ENCODE measurements at regions not wholly inside any gene's neighbourhood (a gene's known extent, or its start where the extent isn't known, plus 50 kb on each side); places are given as distances from the start of the nearest gene placed in this dataset.

- peaks cover 3% of the 10 kb centered on the region; the same call in 1 of the 2 replicates for H3K23me2 ChIP-seq (ENCODE audit: low read depth, low read length)
- ChIA-PET CTCF (ENCODE audit: partially characterized antibody) (interaction anchor here (1.3 to 1.6 kb wide), 2 partner anchors 24 to 42 kb away, joined by 3 to 4 read pairs; no protein-coding TSS in a partner anchor), POLR2A (ENCODE audit: partially characterized antibody) (no interaction called here)
- H3K27me3 ChIP-seq (replicated peaks in 1 of 4; ENCODE audit: control insufficient read depth in 3 of 4, extremely low read depth in 1 of 4, insufficient read depth in 3 of 4, low read length in 3 of 4): no peaks in the 10 kb centered on the region
- no peak overlapping the region for H2BK15ac ChIP-seq (ENCODE audit: low read length)
- H3K4ac ChIP-seq (replicated peaks; ENCODE audit: insufficient read length, low read depth, low read length): no peak overlapping the region
- no peak overlapping the region for H2AFZ ChIP-seq (ENCODE audit: low read length)
- FAIRE-seq (peak; percentile 52), DNase-seq (ENCODE audit: low read depth in 1 of 2, low spot score in 2 of 2) (no peak)
- no peak overlapping the region for H4K5ac ChIP-seq (ENCODE audit: insufficient read length, low read depth, low read length)
- H3K14ac ChIP-seq (ENCODE audit: insufficient read length): no peak overlapping the region
- no peak overlapping the region for H2BK120ac ChIP-seq (replicated peaks; ENCODE audit: low read depth, low read length)
- H4K8ac ChIP-seq (ENCODE audit: extremely low read depth, insufficient read depth, low read length): no peak overlapping the region
- H3K4me3 ChIP-seq (ENCODE audit: extremely low read depth in 1 of 4, insufficient read depth in 2 of 4, low read depth in 3 of 4, low read length in 4 of 4): no peak overlapping the region
- no peaks in the 10 kb centered on the region for H4K20me1 ChIP-seq (replicated peaks in 1 of 2; ENCODE audit: control insufficient read depth in 1 of 2, insufficient read depth in 2 of 2, low read length in 2 of 2)
- no peaks in the 10 kb centered on the region for H3K36me3 ChIP-seq (ENCODE audit: control insufficient read depth in 2 of 4, insufficient read depth in 4 of 4, low read length in 3 of 4)
- no peak overlapping the region for H3K9ac ChIP-seq (replicated peaks in 1 of 4; ENCODE audit: extremely low read depth in 1 of 4, low read depth in 3 of 4, low read length in 3 of 4)
- H3K9me3 ChIP-seq (ENCODE audit: insufficient read depth in 2 of 2, low read depth in 1 of 2, low read length in 1 of 2): peaks cover 2% of the 10 kb centered on the region in 2 experiments; a peak in 2 of 4 replicates
- WGBS, 2 experiments (ENCODE audit: extremely low coverage in 1 of 2, insufficient coverage in 1 of 2, insufficient read length in 1 of 2, insufficient replicate concordance in 2 of 2, low coverage in 1 of 2, low lambda C conversion rate in 2 of 2, missing lambda C conversion rate in 1 of 2): 100% methylated on average over 1 of the region's 1 CpG; no CpG with 5 or more reads in 1 of the 2 experiments
- H2BK20ac ChIP-seq (ENCODE audit: low read length): no peak overlapping the region
- no peak overlapping the region for H3K27ac ChIP-seq (ENCODE audit: low read depth, low read length)
- H3K79me1 ChIP-seq (ENCODE audit: low read depth, low read length): no peaks in the 10 kb centered on the region
- H3K18ac ChIP-seq (ENCODE audit: extremely low read depth, low read length): no peak overlapping the region
- no peak overlapping the region for H4K91ac ChIP-seq (replicated peaks; ENCODE audit: insufficient read length, low read length)
- H3K4me1 ChIP-seq (replicated peaks in 1 of 4; ENCODE audit: control insufficient read depth in 3 of 4, insufficient read depth in 4 of 4, low read length in 3 of 4): 0 out of 7 replicates have a peak, but pooled peaks cover 0 to under 1% (median 0%) of the 10 kb centered on the region in 4 experiments
- no peak overlapping the region for H3K4me2 ChIP-seq (ENCODE audit: insufficient read depth in 1 of 2, low read depth in 2 of 2, low read length in 2 of 2)
- no peak overlapping the region for H2BK5ac ChIP-seq (ENCODE audit: low read depth, low read length)
- no peak overlapping the region for H2AK5ac ChIP-seq (ENCODE audit: low read depth, low read length)
- no peaks in the 10 kb centered on the region for H3K79me2 ChIP-seq (ENCODE audit: control insufficient read depth in 1 of 2, insufficient read depth in 2 of 2, low read length in 2 of 2)
- no peak overlapping the region for H3K23ac ChIP-seq (ENCODE audit: insufficient read length)
- H3K56ac ChIP-seq (replicated peaks; ENCODE audit: insufficient read length, low read depth, low read length): no peak overlapping the region
- no peak overlapping the region for H2BK12ac ChIP-seq (ENCODE audit: low read depth, low read length)
- TF ChIP-seq POU5F1 (IDR thresholded peaks at IDR 0.05; ENCODE audit: low read depth, low read length) (no peak), USF2 (IDR thresholded peaks at IDR 0.05; ENCODE audit: low read length) (no peak), SP2 (IDR thresholded peaks at IDR 0.05; ENCODE audit: low read length) (no peak), BRCA1 (IDR thresholded peaks at IDR 0.05; ENCODE audit: low read depth, low read length) (no peak), KDM1A (IDR thresholded peaks at IDR 0.05; ENCODE audit: borderline replicate concordance, low read length) (no peak), RAD21 (IDR thresholded peaks at IDR 0.05 in 1 of 2, conservative IDR thresholded peaks at IDR 0.05 in 1 of 2; ENCODE audit: low read depth in 2 of 2, low read length in 2 of 2) (no peak), RNF2 (IDR thresholded peaks at IDR 0.05; ENCODE audit: borderline replicate concordance, low read depth, low read length, missing control alignments, poor library complexity, severe bottlenecking) (no peak), EZH2 (IDR thresholded peaks at IDR 0.05; ENCODE audit: low read depth, low read length, severe bottlenecking) (no peak), TEAD4 (IDR thresholded peaks at IDR 0.05; ENCODE audit: low read depth, low read length) (no peak), CHD1 (IDR thresholded peaks at IDR 0.05; ENCODE audit: low read depth, low read length) (no peak), ASH2L (IDR thresholded peaks at IDR 0.05; ENCODE audit: low read length) (no peak), TBP (IDR thresholded peaks at IDR 0.05; ENCODE audit: low read depth, low read length) (no peak), SIRT6 (IDR thresholded peaks at IDR 0.05; ENCODE audit: low read length) (no peak), RBBP5 (IDR thresholded peaks at IDR 0.05; ENCODE audit: borderline replicate concordance, low read depth, low read length) (no peak)
These were observed 60.0 kb upstream of the LANCL2 start for GRCh38 chr7:55305135-55305534.

Measured in H1 (cell line).